B cell (primary cell): ENCODE measurements at regions not wholly inside any gene's neighbourhood (a gene's known extent, or its start where the extent isn't known, plus 50 kb on each side); places are given as distances from the start of the nearest gene placed in this dataset.

Source experiments
- EZH2 ChIP-seq: IDR thresholded peaks from 2 replicates; pipeline ENCODE4 v1.6.1; 2012; ENCODE audit warnings: borderline replicate concordance, low read depth, mild to moderate bottlenecking, moderate library complexity, low read length; ENCODE audit not compliant: insufficient read depth, poor library complexity, severe bottlenecking
- TF ChIP-seq, protein P1 (sequence below): fragments of 200-600 bp; IDR thresholded peaks from one replicate; pipeline ENCODE4 v1.8.0; 2022; ENCODE audit warnings: antibody characterized with exemption, mild to moderate bottlenecking

DNA sequence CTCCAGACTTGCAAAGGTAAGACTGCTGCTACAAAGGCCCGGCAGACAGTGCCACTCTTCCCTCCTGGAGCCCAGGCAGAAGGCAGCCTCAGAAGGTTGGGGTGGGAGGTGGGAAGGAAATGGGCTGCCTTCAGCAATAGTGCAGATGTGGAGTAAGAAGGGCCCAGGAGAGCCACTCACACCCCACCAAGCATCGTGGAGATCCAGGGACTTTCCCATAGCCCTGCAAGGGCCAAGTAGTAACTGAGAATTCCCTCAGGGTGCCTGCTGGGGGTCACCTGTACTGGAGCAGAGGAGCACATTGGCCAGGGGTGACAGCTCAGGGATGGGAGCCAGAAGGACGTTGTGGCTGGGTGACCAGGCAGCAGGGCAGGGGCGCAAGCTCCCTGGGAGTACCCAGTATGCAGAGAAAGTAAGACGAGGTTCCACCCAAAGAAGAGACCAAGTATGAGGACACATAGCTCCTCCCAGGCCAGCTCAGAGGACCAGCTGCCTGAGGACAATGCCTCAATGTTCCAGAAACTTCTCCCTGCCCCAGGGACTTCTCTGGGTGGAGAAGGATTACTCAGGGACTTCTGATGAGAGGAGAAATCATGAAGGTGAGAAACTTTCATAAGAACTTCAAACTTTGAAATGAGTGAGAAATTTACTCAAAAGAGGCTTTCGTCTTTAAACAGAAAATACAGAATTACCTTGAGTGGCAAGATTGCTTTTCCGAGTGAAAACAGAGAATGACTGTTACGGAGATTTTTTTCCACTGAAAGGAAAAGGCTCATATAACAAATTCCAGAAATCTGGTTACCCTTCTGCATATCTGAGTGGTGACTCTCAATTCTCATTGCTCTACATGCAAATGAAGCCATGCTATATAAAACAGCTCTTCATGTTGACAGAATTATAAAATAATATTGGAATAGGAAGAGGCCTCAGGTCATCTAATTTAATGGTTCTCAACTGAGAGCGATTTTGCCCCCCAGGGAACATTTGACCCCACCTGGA, 87.9 kb upstream of the TRIO start:
- TF ChIP-seq, protein P1, sequence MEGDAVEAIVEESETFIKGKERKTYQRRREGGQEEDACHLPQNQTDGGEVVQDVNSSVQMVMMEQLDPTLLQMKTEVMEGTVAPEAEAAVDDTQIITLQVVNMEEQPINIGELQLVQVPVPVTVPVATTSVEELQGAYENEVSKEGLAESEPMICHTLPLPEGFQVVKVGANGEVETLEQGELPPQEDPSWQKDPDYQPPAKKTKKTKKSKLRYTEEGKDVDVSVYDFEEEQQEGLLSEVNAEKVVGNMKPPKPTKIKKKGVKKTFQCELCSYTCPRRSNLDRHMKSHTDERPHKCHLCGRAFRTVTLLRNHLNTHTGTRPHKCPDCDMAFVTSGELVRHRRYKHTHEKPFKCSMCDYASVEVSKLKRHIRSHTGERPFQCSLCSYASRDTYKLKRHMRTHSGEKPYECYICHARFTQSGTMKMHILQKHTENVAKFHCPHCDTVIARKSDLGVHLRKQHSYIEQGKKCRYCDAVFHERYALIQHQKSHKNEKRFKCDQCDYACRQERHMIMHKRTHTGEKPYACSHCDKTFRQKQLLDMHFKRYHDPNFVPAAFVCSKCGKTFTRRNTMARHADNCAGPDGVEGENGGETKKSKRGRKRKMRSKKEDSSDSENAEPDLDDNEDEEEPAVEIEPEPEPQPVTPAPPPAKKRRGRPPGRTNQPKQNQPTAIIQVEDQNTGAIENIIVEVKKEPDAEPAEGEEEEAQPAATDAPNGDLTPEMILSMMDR, result no peak
- no peak for TF ChIP-seq EZH2
